OCI-LY7 (cell line): ENCODE measurements at regions not wholly inside any gene's neighbourhood (a gene's known extent, or its start where the extent isn't known, plus 50 kb on each side); places are given as distances from the start of the nearest gene placed in this dataset.

Experiments used
- CTCF ChIP-seq: fragments of 200-600 bp; sonication (generic); conservative IDR thresholded peaks from 2 replicates; pipeline ENCODE4 v1.5.1; 2014; ENCODE audit warnings: mild to moderate bottlenecking, antibody characterized with exemption, low read length, moderate library complexity, mixed read lengths
- EZH2phosphoT487 ChIP-seq: fragments of 200-600 bp; sonication (generic); IDR thresholded peaks from 2 replicates; pipeline ENCODE4 v1.6.1; 2018; ENCODE audit warnings: low read depth, borderline replicate concordance, mild to moderate bottlenecking, mixed run types, antibody characterized with exemption, low read length, moderate library complexity, mixed read lengths

DNA sequence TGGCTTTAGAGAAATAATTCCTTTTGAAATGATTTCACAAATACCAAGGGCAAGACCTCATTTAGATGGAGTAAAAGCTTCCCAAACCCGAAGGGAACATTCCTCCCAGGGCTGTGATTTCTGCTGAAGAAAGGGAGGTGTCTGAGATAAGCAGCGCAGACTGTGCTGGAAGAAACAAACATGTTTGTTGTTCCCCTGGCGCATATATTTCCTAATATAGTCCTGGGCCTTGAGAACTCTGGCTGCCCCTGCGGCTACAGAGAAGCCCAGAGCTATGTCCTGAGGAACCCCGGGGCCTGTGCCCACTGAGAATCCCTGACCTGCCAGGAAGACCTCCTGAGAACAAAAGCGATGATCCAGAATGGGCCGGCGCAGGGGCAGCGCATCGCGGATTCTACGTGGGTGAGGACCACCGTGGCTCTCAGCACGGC, 372.6 kb upstream of the NT5C1B start:
- TF ChIP-seq CTCF (no peak), EZH2phosphoT487 (no peak)
